ENCODE measurements at regions not wholly inside any gene's neighbourhood (a gene's known extent, or its start where the extent isn't known, plus 50 kb on each side); places are given as distances from the start of the nearest gene placed in this dataset.
"Not testable (repeated sequence)": the region's sequence is repeated elsewhere in the genome, so short reads cannot be mapped to it uniquely, and the experiment has no call there.

DNA sequence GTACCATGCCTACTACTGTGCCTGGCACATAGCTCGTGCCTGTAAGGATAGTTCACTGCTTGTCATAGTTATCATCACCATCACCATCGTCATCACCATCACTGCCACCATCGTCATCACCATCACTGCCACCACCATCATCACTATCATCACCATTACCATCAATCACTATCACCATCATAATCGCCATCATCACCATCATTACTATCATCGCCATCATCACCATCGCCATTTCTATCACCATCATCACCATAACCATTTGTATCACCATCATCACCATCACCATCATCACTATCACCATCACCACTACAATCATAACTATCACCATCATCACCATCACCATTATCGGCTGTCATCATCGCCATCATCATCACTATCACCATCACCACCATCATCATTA, 107.1 kb downstream of the TUBA3C start:
- TF ChIP-seq, protein P1, sequence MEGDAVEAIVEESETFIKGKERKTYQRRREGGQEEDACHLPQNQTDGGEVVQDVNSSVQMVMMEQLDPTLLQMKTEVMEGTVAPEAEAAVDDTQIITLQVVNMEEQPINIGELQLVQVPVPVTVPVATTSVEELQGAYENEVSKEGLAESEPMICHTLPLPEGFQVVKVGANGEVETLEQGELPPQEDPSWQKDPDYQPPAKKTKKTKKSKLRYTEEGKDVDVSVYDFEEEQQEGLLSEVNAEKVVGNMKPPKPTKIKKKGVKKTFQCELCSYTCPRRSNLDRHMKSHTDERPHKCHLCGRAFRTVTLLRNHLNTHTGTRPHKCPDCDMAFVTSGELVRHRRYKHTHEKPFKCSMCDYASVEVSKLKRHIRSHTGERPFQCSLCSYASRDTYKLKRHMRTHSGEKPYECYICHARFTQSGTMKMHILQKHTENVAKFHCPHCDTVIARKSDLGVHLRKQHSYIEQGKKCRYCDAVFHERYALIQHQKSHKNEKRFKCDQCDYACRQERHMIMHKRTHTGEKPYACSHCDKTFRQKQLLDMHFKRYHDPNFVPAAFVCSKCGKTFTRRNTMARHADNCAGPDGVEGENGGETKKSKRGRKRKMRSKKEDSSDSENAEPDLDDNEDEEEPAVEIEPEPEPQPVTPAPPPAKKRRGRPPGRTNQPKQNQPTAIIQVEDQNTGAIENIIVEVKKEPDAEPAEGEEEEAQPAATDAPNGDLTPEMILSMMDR (IDR thresholded peaks at IDR 0.05; ENCODE audit: unreplicated experiment in 3 of 3) = no peak

DNA sequence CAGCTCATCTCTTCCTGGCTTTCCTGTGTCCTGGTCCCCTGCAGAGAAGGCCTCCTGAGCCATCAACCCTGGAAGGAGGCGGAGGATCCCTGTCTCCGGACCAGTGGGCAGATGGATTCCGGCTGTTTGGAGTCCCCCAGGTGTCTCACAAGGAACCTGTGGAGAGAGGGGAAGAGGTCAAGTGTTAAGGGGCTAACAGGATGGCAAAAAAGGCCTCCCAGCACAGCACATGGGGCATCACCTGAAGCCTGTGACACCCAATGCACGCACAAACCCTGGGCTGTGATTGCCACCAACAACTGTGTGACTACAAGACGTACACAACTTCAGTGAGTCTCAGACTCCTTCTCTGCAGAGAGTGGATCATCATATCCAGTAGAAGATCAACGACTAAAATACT, 107.5 kb downstream of the TUBA3C start:
- H3K4me1 Mint-ChIP-seq; H3K36me3 Mint-ChIP-seq (ENCODE audit: low read depth); H3K27me3 Mint-ChIP-seq (ENCODE audit: low read depth); H3K27ac Mint-ChIP-seq; H3K4me3 Mint-ChIP-seq: not testable (repeated sequence)
- H3K9me3 Mint-ChIP-seq = peaks cover 50% of the 10 kb centered on the region

More for the DNA sequence above, 107.1 kb downstream of the TUBA3C start:
- Mint-ChIP-seq H3K4me3 (no peak overlapping the region), H3K9me3 (peaks cover 53% of the 10 kb centered on the region), H3K27me3 (ENCODE audit: low read depth) (no peaks in the 10 kb centered on the region), H3K36me3 (ENCODE audit: low read depth) (peaks cover 6% of the 10 kb centered on the region), H3K27ac (no peak overlapping the region), H3K4me1 (no peaks in the 10 kb centered on the region)

DNA sequence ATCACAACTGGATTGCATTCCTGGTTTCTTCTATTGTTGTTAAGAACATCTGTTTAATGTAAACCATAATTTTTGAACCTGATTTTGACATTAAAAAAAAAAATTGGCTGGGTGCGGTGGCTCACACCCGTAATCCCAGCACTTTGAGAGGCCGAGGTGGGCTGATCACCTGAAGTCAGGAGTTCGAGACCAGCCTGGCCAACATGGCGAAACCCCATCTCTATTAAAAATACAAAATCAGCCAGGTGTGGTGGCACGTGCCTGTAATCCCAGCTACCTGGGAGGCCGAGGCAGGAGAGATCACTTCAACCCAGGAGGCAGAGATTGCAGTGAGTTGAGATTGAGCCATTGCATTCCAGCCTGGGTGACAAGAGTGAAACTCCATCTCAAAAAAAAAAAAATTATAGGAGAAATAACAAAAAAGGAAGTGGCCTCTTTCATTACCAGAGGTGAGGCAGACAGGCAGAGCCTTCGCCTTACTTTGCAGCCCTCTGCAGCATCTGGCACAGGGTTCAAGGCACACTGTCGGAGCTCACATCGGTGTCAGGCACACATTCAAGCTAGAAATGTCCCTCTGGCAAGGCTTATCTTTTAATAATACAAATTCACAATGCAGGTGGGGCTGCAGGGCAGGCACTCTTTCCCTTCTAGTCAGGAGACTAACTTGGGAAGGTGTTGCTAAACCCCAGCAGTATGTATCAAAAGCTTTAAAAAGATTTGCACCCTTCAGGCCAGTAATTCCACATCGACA, 108.5 kb downstream of the TUBA3C start:
- not testable (repeated sequence) for H3K4me1 Mint-ChIP-seq; H3K27me3 Mint-ChIP-seq (ENCODE audit: low read depth); H3K36me3 Mint-ChIP-seq (ENCODE audit: low read depth); H3K27ac Mint-ChIP-seq; H3K4me3 Mint-ChIP-seq
- peaks cover 48% of the 10 kb centered on the region for H3K9me3 Mint-ChIP-seq

DNA sequence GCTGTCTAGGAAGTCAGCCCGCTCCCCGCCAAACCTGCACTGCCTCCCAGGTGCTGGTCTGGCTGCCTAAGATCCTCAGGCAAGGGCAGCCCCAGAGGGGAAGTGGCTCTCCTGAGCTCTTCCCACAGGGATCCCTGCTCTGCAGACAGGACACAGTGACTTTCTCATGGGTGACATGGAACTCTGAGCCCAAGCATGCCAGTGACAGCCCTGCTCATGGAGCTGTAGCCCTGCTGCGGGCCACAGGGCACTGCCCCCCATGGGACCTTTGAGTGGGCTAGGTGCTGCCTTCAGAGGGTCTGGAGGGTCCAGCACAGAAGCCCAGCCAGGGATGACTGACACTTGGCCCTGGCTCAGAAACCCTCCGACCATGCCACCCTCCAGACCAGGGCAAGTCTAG, 109.1 kb downstream of the TUBA3C start:
- Mint-ChIP-seq H3K27me3 (ENCODE audit: low read depth) (no peaks in the 10 kb centered on the region), H3K36me3 (ENCODE audit: low read depth) (peaks cover 8% of the 10 kb centered on the region), H3K4me1 (no peaks in the 10 kb centered on the region), H3K27ac (no peak overlapping the region), H3K9me3 (peaks cover 47% of the 10 kb centered on the region), H3K4me3 (no peak overlapping the region)
- TF ChIP-seq, protein P1 (IDR thresholded peaks at IDR 0.05; ENCODE audit: unreplicated experiment in 3 of 3) = no peak

DNA sequence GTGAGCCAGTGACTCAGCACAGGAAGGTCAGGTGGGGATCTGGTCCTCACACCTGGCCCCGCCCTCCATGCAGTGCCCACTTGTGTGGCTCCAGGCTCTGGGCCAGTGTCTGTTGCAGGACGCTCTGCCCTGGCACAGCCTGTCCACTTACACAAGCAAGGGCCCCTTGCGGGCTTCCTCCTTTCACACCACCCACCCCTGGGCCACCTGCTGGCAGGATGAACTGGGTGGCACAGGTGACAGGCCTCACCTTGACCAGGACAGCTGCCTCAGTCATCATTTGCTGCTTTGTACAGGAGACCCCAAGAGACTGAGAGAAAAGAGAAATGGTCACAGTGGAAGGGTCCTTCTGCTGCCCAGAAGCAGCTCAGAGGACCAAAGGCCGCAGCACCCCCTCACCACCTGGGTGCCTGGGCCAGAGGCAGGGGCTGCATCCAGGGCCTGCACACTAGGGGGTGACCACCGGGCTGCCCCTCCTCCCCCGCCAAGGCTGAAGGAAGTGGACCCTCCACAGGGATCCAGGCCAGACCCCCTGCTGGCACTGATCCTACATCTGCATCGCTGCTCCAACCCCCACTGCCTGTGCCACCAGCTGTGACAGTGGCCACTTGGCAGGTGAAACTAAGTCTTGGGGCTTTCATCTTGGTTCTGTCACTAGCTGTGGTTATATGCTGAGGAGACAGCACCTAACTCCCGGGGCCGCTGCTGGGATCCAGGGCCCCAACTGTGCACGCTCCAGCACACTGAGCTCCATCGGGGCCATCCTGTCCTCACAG, 110.3 kb downstream of the TUBA3C start:
- H3K4me1 Mint-ChIP-seq = no peaks in the 10 kb centered on the region
- peaks cover 8% of the 10 kb centered on the region for H3K36me3 Mint-ChIP-seq (ENCODE audit: low read depth)
- peaks cover 41% of the 10 kb centered on the region for H3K9me3 Mint-ChIP-seq
- no peak overlapping the region for H3K27ac Mint-ChIP-seq
- no peak overlapping the region for H3K4me3 Mint-ChIP-seq
- no peaks in the 10 kb centered on the region for H3K27me3 Mint-ChIP-seq (ENCODE audit: low read depth)
- TF ChIP-seq, protein P1 (IDR thresholded peaks at IDR 0.05; ENCODE audit: unreplicated experiment in 3 of 3) = no peak

DNA sequence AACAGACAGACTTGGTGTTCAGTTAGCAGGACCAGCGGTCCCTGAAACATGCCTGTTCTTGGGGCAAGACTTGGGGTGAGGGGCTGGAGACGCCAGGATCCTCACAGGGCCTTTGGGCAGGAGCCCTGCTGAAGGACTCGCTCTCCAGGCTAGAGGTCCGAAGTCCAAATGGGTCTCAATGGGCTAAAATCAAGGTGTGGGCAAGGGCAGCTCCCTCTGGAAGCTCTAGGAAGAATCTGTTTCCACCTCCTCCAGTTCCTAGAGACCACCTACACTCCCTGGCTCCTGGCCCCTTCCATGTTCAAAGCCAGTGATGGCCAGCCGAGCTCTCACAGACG, 111.3 kb downstream of the TUBA3C start:
- Mint-ChIP-seq H3K36me3 (ENCODE audit: low read depth) (peaks cover 8% of the 10 kb centered on the region), H3K9me3 (peaks cover 40% of the 10 kb centered on the region), H3K4me1 (no peaks in the 10 kb centered on the region), H3K27ac (no peak overlapping the region), H3K27me3 (ENCODE audit: low read depth) (no peaks in the 10 kb centered on the region), H3K4me3 (no peak overlapping the region)
- TF ChIP-seq, protein P1 (IDR thresholded peaks at IDR 0.05; ENCODE audit: unreplicated experiment in 3 of 3) = no peak
